HG03025 (cell line): ENCODE measurements at regions not wholly inside any gene's neighbourhood (a gene's known extent, or its start where the extent isn't known, plus 50 kb on each side); places are given as distances from the start of the nearest gene placed in this dataset.

Experiments used
- ATAC-seq: cut with Tn5 transposase; IDR thresholded peaks from one replicate; pipeline ENCODE4 v1.9.1; 2021; ENCODE audit warnings: mild to moderate bottlenecking, moderate library complexity; ENCODE audit not compliant: unreplicated experiment, low FRiP score

DNA sequence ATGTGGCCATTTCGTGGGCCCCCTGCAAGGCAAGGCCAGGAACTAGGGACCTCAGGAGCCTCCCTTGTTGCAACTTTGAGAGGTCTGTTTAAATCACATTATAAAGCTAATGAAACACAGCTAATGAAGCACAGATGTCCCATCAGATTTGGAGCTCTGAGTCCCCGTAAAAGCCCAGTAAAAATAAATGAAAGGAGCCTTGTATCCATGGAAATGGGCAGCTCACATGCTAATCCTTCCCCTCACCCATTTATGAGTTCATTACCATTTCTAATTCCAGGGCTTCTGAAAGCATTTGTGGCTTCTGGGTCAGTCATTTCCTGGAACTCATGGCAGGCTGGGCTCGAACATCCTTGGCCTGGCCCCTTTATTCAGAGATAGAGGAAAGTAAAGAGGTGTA lies 274.8 kb downstream of the SS18 start:
- ATAC-seq, result no peak

GRCh38 chr18:25814841-25815458 lies 275.5 kb downstream of the SS18 start:
- peak; percentile 82 for ATAC-seq

DNA sequence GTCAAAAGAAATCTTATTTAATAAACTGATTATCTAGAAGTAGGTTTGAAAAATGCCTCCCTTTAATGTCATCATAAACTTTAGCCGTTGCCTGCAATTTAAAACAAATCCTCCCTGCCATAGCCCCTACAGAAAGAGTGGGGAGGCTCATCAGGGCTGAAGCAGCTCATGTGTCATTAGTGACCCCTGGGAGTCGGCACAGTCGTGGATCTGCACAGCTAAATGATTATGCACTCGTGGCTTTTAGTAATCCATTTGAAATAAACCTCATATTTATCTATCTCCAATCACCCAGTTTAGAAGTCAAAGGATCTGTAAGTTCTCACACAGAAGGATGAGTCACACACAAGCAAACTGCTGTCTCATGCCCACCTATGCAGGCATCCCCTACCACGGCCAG lies 277.3 kb downstream of the SS18 start:
- no peak for ATAC-seq

DNA sequence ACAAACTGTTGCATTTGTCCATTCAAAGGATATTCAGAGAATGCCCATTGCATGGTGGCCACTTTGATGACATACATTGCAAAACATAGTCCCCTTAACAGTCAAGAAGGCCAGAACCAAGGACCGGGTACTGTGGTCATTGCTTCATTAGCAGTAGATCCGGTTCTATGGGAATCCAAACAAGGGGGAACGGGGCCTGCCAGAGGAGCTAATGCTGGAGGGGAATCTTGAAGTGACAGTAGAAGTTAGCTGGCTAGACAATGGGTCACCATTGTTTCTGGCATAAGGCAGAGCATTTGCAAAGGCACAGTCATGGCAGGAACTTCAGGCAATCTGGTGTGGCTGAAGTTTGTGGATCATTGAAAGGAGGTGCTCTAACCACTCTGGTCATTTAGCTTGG lies 279.7 kb downstream of the SS18 start:
- ATAC-seq, result no peak

- no peak for ATAC-seq
Observed at GRCh38 chr18:25805939-25806338, 284.5 kb downstream of the SS18 start.

GRCh38 chr18:25805323-25805722 lies 285.1 kb downstream of the SS18 start:
- no peak for ATAC-seq

DNA sequence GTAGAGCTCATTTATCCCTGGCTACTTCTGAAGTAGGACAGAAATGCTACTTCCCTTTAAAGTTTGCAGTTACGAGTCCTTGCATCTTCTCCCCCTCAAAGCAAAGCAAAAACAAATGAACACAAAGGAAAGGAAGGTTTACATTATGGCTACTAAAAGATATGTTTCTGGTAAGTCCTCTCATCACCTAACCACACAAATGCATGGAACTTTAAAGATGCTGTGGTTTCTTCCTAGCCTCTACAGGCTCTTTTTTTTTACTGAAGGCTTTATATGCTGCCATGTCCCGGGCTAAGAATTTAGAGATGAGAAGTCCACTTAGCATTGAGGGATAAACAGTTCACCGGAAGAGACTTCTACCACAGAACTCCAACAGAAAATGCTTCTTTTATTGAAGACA lies 291.2 kb downstream of the SS18 start:
- ATAC-seq, result no peak

DNA sequence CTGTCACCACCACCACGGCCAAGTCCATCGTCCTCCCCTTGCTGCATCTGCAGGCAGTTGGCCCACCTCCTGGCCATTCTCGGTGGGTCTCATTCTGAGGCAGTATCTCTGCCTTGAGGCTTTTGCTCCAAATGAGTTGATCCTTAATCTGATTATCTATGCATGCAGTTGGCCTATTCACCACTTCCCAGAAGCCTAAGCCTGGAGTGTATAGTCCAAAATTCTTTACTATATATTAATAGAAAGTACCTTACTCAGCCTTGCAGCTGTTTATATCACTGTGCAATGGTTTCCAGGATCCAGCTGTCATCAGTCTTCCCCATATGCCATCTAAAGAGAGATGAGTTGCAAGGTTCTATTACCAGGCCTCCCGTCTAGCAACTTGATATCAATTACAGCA lies 292.4 kb downstream of the SS18 start:
- ATAC-seq, result no peak

DNA sequence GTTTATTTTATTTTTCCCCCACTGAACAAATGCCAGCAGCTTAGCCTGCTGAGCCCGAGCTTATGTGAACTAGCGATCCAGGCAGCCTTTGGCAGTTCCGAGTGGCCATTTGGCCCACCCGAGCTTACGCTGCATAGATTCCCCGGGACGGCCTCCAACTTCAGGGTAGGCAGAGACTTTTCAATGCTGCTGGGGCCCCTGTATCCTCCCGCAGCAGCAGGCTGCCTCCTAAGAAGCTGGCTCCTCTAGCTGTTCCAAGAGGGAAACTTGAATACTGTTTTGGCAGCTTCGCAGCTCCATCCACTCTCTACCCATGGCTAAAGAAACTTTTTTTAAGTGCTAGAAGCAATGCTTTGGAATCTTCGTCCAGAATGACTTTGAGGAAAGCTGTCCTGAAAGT lies 295.2 kb downstream of the SS18 start:
- no peak for ATAC-seq

GRCh38 chr18:25787276-25787675 lies 303.1 kb downstream of the SS18 start:
- no peak for ATAC-seq

- ATAC-seq, result no peak
Observed at GRCh38 chr18:25786758-25787157, 303.7 kb downstream of the SS18 start.

DNA sequence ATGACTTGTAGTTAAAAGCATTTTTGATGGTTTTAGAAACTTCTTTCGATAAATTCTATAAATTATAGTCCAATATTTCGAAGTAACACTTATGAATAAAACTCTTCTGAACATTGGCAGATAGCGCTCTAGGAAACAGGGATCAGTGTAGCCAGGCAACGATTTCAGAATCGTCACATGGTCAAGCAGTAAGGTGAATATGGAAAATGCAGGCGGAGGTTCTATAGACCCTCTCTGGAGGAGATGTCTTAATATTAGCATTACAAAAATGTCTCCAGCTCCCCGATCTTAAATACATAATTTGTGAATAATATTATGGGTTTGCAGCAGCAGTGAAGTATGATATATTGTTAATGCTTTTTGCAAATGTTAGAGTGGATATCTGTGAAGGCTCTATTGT lies 310.3 kb downstream of the SS18 start:
- no peak for ATAC-seq

DNA sequence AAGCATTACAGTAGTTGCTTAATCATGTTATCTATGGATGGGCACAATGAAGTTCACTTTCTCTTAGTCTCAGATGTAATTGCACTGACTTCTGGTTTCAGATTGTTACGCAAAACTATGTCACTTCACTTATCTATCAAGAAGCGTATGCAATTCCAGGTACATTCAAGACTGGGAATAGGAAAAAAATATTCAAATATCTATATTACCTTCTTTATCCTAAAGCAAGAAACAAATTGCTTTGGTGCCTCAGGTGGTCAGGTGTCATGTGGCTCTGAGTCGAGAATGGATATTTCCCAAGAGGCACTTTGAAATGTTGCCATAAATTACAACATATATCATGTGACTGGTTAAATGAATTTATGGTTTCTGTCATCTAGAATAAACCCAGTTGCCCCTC lies 318.6 kb downstream of the SS18 start:
- no peak for ATAC-seq

GRCh38 chr18:25764777-25765176 lies 325.6 kb downstream of the SS18 start:
- no peak for ATAC-seq

DNA sequence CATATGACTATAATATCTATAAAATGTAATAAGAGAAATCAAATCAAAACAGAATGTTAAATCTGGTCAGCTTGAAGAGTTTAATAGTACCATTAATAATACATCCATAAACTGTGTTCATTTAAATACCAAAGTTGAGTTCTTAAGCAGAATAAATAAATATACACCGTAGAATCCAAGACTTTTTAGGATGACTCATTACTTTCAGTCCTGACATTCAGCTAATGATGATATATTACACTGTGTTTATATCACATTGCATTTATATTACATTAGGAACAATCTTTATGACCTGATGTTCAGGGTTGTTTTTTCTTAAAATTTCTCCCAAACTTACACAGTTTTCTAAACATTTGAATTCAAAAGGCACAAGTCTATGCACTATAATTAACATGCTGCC lies 331.3 kb downstream of the SS18 start:
- no peak for ATAC-seq

- no peak for ATAC-seq
Observed at GRCh38 chr18:25743646-25744151, 346.7 kb downstream of the SS18 start.

DNA sequence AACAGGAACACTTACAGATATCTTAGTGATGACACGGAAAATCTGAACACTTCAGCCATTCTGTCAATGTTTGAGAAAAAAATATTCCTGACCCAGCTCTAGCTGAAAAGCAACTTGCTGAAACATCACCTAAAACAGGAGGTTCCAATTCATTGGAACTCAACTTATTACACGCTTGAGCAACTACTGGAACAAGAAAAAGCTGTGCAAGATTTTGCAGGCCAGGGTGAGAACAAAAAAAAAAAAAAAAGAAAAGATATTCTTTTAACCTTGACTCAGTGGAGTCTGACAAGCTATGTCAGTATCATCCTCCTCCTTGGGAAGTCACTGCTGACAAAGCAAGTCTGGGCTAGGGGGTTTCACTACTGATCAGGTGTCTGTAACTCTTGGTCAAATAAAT lies 351.0 kb downstream of the SS18 start:
- ATAC-seq, result no peak

GRCh38 chr18:25737710-25738311 lies 352.6 kb downstream of the SS18 start:
- ATAC-seq, result no peak

- ATAC-seq, result no peak
Observed at GRCh38 chr18:25736516-25736915, 353.9 kb downstream of the SS18 start.

- ATAC-seq, result no peak
Observed at GRCh38 chr18:25735459-25735858, 355.0 kb downstream of the SS18 start.

GRCh38 chr18:25734336-25734735 lies 356.1 kb downstream of the SS18 start:
- no peak for ATAC-seq

GRCh38 chr18:25732862-25733261 lies 357.6 kb downstream of the SS18 start:
- no peak for ATAC-seq
